Right ventricle myocardium superior (tissue), 1 donor: ENCODE measurements at regions not wholly inside any gene's neighbourhood (a gene's known extent, or its start where the extent isn't known, plus 50 kb on each side); places are given as distances from the start of the nearest gene placed in this dataset.

Source experiments
- ATAC-seq: fragments of 200-7000 bp; cut with Tn5 transposase; one replicate; pipeline ENCODE4 v1.9.1; 2020; ENCODE audit warnings: mild to moderate bottlenecking; ENCODE audit not compliant: poor library complexity
- DNase-seq: peaks from one replicate; pipeline ENCODE4 v3.0.0-alpha.2; 2020
- intact Hi-C: fragments of 100-400 bp; cut with DNase I; formaldehyde crosslinking; loops from one replicate; pipeline ENCODE4 v1.11.2; 2022
- donor health status: DM: no; HTN: yes; CAD: no; lungs with severe emphysema.

DNA sequence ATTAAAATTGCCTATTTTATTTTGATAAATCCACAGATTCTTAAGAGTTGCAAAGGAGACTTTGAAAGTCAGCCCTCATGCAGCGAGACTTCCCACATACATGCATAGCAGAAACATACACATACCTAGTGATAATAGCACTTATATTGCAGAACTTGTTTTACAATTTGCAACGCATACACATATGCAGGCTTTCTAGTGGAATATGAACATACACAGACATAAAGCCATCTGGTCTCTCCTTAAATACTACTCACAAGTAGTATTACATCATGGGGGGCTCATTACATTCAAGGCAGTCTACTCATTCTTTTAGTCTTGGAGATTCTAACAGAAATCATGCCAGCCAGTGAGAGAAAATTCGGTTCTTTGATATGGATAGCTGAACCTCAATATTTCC is 295.1 kb upstream of the RND3 start:
- DNase-seq = no peak
- ATAC-seq = no peak
- intact Hi-C loops = no loop called here

GRCh38 chr2:150781142-150781541 is 293.7 kb upstream of the RND3 start:
- ATAC-seq (no peak), DNase-seq (no peak)
- intact Hi-C loops = no loop called here

DNA sequence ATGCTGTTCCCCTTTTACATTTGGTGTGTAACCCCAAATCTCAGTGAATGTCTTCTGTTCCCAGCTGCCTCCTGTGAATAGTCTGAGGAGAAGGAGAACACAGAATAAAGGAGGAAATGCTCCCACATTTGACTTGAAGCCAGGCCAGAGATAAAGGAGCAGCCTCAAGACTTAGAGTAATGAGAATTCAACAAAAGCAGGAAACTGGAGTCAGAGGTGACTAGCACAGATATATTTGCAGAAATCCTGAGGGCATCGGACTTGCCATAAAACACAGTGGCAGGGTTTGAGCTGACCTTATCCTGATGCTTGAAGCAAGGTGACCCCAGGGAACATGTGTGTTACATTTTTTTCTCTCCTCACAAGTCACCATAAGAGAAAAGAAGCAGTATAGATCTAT is 291.4 kb upstream of the RND3 start:
- peak; percentile 41 for ATAC-seq
- intact Hi-C loops = no loop called here
- no peak for DNase-seq

DNA sequence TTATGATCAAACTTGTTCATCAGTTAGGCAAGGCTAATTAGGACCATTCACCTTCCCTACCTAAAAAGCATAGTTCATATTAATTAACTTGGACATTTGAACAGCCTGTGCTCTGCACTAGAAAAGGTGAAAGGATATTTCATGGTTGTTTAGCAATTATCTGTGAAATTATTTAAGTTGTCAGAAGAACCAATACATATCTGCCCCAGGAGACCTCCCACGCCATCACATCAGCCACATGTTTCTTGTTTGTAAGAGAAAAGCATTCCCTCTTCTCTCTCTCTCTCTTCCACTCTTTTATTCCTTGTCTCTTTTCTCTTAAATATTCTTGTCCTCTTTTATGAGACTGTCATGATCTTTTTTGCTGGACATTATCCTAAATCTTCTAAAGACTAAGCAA is 282.0 kb upstream of the RND3 start:
- ATAC-seq = no peak
- no peak for DNase-seq
- intact Hi-C loops = no loop called here

GRCh38 chr2:150767991-150768746 is 280.7 kb upstream of the RND3 start:
- intact Hi-C loops = no loop called here
- ATAC-seq (no peak), DNase-seq (no peak)

DNA sequence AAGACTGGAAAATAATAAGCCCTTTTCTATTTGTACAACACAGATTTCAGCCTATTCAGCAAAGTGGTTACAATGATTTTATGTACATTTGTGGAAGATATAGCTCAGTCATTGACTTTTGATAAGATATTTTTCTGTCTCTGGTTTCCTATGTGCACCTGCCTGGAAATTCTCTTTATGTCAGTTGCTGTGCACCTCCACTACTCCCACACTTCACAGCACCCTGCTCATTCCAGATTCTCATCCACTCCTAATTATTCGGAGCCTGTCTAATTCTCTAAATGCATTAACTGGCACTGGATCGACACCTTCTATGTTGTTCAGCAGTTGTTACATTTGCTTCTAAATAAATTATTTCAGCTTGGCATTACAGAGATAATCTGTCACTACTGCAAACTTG is 275.1 kb upstream of the RND3 start:
- intact Hi-C loops = no loop called here
- DNase-seq (no peak), ATAC-seq (no peak)

DNA sequence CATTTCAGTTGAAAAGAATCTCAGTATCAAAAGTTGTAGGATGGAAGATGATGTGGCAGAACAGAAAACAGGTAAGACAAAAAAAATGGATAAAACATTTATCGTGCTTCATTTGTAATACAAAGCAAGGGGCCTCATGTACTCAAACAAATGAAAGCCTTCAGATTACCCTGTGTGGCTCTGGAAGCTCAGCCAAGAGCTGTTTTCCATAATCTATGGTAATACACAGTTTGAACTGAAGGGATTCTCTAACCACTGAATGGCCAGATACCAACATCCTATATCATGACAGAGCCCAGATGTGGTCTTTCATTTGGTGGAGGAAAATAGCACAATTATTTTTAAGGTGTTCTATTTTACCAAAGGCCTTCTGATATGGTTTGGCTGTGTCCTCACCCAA is 272.1 kb upstream of the RND3 start:
- no peak for ATAC-seq
- intact Hi-C loops = no loop called here
- DNase-seq = no peak

DNA sequence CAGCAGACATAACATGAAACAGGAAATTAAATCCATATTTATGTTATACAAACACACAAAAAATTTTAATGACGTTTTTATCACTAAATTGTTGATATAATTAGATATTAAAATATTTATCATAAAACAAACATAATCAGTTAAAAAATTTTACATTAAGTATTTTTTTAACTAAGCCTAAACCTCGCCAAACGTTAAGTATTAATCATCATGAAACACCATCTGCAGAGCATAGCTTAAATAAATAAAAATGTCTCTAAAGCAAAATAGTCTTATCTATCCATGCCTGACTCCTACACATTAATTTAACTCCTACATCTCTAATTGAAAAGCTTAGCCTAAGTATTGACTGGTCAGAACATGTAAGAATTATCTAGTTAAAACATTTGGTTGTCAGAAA is 271.6 kb upstream of the RND3 start:
- ATAC-seq (no peak), DNase-seq (no peak)
- intact Hi-C loops = no loop called here

DNA sequence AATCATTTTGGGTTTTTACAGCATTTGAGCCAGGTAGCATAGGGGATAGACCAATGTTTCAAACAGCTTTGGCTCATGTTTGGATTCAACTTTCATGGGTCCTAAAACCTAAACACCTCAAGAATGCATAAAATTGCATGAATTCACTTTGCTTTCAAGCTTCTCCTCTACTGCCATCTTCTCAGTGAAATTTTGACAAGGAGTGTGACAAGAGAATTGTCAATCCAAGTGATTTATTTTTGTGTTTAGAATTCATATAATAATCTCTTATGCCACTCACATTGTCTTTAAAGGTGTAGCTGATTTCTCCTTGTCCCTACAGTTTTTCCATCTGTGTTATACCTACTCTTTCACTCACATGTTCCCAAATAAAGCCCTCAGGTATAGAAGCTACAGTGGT is 264.8 kb upstream of the RND3 start:
- intact Hi-C loops = no loop called here
- no peak for DNase-seq
- no peak for ATAC-seq

DNA sequence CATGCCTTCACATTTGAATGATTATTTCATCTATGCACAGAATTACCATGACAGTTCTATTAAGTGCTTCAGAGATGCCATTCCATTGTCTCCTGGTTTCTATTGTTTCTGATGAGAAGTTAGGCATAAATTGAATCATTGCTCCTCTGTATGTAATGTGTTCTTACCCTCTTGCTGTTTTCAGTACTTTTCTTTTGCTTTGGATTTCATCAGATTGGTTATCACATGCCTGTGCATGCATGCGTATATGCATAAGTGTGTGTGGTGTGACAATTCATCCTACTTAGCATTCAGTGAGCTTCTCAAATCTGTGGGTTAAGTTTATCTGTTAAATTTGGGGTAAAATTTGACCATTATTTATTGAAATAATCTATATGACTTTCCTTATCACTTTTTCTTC is 263.3 kb upstream of the RND3 start:
- intact Hi-C loops = no loop called here
- DNase-seq (no peak), ATAC-seq (no peak)

DNA sequence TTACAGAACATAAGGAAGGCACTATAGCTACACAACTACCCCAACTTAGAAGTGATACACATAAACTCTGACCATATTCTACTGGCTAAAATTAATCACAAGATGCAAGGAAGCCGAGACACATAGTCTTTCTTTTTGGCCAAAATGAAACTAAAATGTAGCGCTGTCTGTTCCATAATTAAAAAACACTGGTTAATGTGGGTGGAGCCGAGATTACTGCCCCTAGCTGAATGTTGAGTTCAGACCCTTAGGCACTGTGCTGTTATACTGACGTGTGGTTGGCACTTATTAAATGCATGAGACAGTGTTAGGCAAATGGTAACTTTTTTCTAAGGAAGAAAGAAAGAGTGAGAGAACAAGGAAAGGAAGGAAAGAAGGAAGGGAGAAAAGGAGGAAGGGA is 254.6 kb upstream of the RND3 start:
- intact Hi-C loops = no loop called here
- no peak for ATAC-seq

DNA sequence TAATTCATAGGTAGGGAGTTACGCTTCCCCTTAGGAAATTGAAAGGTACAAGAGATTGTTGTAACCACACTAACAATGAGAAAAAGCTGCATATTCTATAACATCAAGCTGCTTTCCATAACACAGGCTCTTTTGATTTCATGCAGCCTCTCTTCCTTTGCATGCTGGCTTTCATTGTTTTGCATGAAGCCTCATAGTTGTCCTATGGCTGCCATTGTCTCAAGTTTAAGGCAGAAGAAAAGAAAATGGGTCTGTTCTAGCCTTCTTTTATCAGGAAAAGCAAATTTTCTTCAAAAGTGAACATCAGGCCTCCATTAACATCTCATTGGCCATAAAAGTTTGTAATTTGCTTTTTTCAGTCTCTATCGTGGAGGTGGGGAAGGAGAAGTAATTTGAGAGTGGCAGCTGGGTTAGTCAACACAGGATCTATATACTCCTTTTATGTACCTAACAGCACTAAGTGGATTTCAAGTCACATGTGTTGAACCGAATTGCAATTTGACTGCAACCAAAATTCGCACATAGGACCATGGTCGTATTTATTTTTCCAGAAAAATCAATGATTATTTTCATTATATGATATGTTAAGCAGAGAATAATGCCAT is 248.5 kb upstream of the RND3 start:
- DNase-seq (no peak), ATAC-seq (no peak)
- intact Hi-C loops = no loop called here

More for the DNA sequence above, 254.6 kb upstream of the RND3 start:
- DNase-seq = no peak

DNA sequence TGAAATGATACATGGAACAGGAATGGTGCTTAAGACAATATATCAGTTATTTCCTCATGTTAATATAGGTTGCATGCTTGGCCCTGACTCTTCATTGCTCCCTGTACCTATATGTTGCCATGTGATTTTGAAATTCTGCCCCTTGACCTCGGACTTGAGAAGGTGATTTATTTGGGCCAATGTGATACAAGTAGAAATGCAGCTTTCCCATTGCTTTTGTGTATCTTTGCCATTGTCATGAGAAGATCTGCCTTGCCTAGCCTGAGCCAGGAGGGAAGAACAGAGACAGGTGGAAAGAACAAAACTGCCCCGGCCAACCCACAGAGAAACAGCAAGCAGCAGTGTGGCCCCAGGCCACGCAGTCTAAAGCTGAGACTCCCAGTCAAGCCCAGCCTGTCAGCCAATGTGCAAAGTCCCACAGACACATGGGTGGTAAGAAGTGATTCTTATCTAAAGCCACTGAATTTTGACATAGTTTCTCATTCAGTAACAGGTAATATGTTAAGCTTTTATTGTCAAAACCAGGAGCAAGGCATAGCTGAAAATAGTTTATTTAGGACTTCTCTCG is 245.7 kb upstream of the RND3 start:
- intact Hi-C loops = no loop called here
- DNase-seq (no peak), ATAC-seq (no peak)

- no peak for ATAC-seq
- intact Hi-C loops = no loop called here
- no peak for DNase-seq
Measured at GRCh38 chr2:150732491-150732890, 245.0 kb upstream of the RND3 start.

DNA sequence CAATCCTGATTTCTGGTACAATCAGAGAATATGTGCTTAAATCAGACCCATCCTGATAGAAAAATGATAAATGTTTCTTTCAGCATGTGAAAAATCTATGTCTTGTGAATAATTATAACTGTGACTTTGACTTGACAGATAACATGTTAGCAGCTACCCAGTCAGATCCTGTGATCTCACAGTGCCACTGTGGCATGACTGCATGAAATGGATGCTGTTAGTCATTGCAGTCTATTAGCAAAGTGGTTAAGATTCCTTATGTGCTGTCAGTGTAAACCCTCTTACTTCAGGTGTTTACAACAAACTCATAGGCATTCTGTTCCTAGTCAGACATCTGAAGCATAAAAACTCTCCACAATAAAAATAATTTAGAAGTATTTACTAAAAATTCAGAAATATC is 244.6 kb upstream of the RND3 start:
- ATAC-seq = no peak
- no peak for DNase-seq
- intact Hi-C loops = no loop called here

DNA sequence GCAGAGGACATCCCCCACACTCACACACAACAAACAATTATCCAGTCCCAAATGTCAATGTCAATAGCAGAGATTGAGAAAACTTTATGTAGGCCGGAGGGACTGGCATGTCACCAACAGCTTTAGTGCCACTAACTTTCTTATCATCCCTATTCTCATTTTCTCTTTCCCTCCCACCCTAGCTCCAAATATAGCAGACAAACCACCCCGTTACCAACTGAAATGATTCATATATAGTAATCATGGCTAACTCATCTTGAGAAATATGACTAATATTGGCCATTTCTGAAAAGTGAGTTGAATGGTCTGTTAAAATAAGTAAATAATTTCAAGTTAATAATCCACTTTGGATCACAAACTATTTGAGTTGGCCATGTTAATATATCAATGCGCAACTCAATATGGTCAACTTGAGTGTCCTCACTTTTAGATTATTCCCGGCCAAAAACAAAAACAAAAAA is 242.1 kb upstream of the RND3 start:
- ATAC-seq (no peak), DNase-seq (no peak)
- intact Hi-C loops = no loop called here

DNA sequence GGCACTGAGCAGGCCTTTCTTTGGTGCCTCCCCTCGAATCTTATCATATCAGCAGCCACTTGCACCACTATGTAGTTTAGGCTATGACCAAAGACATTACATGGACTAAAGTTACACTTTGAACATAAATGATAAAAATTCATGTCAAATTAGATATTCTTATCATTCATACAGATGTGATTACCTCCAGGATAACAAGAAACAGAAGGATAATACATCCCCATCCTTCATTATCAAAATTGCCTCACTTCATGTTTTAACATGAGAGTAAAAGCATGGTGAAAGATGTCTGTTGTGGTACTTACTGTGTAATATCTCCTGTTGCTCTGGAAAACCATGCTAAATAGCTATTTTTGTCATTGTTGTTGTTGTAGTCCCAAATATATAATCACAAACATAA is 230.8 kb upstream of the RND3 start:
- intact Hi-C loops = no loop called here
- ATAC-seq (no peak), DNase-seq (no peak)

DNA sequence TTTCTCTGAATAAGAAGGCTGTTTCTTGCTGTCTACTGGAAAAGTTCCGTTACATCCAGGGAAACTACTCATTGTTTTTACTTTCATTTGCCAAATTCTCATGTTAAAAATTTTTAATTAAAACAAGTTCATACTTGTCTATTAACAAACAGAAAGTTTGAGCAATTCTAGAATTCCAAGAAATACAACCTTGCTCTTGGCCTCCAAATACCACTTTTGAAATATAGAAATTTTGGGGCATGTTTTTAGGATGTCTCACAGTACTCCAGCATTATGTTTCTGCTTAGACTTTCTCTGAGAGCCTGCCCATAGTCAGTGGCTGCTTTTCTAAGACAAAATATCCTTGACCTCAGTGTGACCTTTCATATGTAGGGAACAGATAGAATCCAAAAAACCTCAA is 228.7 kb upstream of the RND3 start:
- ATAC-seq (no peak), DNase-seq (no peak)
- intact Hi-C loops = no loop called here

DNA sequence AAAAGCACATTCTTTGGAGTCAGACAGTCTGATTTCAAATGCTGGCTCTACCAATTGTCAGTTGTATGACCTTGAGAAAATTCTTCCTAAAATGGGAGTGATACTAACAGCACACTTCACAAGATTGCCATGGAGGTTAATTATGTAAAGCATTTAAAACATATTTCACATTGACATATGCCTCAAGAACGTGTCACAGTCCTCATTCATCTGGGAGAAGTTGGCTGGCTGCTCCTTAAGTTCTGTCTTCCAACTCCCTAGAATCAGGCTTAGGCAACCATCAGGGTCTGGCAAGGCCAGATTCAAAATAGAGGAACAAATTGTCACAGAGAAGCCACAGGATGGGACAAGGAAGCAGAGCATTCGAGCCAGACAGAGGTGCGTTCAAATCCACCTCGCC is 228.0 kb upstream of the RND3 start:
- no peak for DNase-seq
- ATAC-seq = no peak
- intact Hi-C loops = no loop called here

DNA sequence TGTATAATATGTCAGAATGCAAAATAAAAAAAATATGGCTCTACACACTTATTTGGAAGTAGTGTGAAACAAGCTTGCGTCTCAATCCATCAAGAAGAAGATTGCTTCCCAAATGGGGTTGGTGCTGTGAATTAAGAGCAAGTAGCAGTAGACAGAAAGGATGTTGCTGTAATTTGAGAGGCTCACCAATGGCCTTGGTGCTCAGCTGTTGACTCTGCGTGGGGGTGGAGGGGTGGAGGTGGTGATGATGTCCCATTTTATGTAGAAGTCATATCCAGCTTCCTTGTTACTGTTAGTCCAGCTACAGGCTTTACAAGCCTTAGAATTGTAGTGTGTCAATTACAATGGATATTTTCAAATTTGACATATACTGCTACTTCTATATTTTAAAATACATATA is 223.4 kb upstream of the RND3 start:
- no peak for ATAC-seq
- intact Hi-C loops = no loop called here
- no peak for DNase-seq

DNA sequence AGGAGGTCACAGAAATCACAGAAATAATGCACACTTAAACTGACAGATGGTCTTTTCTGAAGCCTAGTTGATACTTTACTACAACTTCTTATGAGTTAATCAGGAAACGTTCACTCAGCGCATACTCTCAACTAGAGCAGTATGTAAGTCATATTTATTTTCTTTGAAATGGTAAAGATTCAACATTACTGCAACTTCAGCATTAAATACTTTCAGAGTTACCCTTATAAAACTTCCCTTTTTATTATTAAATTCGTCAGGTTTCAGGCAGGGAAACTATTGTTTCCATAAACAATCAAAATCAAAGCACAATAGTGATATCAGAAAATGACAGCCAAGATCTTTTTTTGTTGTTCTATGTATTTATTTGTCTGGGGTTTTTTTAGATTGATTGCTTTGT is 222.6 kb upstream of the RND3 start:
- ATAC-seq (no peak), DNase-seq (no peak)
- intact Hi-C loops = no loop called here
